ENCODE measurements at regions not wholly inside any gene's neighbourhood (a gene's known extent, or its start where the extent isn't known, plus 50 kb on each side); places are given as distances from the start of the nearest gene placed in this dataset.

DNA sequence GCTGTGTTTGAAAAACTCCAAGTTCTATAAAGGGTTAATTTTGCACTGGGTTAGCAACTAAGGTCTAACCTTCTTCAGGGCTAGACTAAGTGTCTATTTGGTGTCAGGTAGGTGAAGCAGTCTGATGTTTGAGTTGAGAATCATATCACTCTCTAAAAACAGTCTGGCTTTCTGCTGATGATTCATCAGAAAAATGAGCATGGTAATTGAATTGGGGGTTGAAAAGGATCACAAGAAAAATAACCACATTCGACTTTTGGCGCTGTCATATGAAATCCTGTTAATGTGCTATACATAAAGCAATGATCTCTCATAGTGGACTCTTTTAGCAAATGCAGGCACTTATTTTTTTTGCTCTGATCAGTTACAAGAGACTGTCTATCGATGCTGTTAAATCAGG lies 242.2 kb upstream of the AZI2 start:
- Histone ChIP-seq H3K4me2 (ENCODE audit: extremely low read depth, insufficient read depth, low read length) (peak overlapping the region; percentile 66), H3K36me3 (ENCODE audit: control insufficient read depth, insufficient read depth, low read length) (no peaks in the 10 kb centered on the region)

DNA sequence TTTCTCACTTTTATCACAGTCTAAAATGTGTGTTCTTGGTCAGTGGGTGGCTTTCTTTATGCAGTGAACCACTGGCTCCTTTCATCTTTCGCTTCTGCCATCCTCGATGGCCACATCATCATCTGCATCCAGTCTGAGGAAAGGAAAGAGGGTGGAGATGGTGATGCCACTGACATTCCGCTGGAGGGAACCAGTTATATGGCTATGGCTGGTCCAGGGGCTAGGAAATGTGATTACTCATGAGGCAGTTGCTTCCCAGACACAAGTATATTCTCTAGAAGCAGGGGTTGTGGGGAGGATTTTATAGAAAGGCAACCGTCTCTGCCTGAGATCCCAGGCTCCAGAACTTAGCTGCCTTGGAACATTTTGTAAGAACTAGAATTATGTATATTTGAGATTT lies 246.7 kb upstream of the AZI2 start:
- H3K79me2 ChIP-seq (ENCODE audit: control insufficient read depth, insufficient read depth, low read length) = no peaks in the 10 kb centered on the region

More for the DNA sequence above, 242.2 kb upstream of the AZI2 start:
- Histone ChIP-seq H3K79me2 (ENCODE audit: control insufficient read depth, insufficient read depth, low read length) (no peaks in the 10 kb centered on the region), H3K4me1 (ENCODE audit: control insufficient read depth, extremely low read depth, insufficient read depth, low read length) (no peaks in the 10 kb centered on the region), H3K4me3 (replicated peaks in 1 of 4; ENCODE audit: control extremely low read depth in 1 of 4, insufficient read depth in 1 of 4, low read depth in 3 of 4, low read length in 4 of 4) (peak overlapping the region in 1 of 4 experiments; percentile 16), H3K27ac (ENCODE audit: insufficient read depth, low read length) (no peak overlapping the region), H3K9me3 (ENCODE audit: control insufficient read depth, insufficient read depth, low read depth, low read length) (no peaks in the 10 kb centered on the region), H3K9ac (ENCODE audit: insufficient read depth, low read length) (no peak overlapping the region), H4K20me1 (ENCODE audit: control insufficient read depth, extremely low read depth, insufficient read depth, low read length) (no peaks in the 10 kb centered on the region), H3K27me3 (ENCODE audit: control insufficient read depth, insufficient read depth, low read length) (no peaks in the 10 kb centered on the region), H2AFZ (ENCODE audit: low read length) (no peak overlapping the region)
- no peak for TF ChIP-seq EZH2 (IDR thresholded peaks at IDR 0.05; ENCODE audit: low read length, missing control alignments)
- TF ChIP-seq, protein P1, sequence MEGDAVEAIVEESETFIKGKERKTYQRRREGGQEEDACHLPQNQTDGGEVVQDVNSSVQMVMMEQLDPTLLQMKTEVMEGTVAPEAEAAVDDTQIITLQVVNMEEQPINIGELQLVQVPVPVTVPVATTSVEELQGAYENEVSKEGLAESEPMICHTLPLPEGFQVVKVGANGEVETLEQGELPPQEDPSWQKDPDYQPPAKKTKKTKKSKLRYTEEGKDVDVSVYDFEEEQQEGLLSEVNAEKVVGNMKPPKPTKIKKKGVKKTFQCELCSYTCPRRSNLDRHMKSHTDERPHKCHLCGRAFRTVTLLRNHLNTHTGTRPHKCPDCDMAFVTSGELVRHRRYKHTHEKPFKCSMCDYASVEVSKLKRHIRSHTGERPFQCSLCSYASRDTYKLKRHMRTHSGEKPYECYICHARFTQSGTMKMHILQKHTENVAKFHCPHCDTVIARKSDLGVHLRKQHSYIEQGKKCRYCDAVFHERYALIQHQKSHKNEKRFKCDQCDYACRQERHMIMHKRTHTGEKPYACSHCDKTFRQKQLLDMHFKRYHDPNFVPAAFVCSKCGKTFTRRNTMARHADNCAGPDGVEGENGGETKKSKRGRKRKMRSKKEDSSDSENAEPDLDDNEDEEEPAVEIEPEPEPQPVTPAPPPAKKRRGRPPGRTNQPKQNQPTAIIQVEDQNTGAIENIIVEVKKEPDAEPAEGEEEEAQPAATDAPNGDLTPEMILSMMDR (conservative IDR thresholded peaks at IDR 0.05 in 1 of 2, IDR thresholded peaks at IDR 0.05 in 1 of 2; ENCODE audit: low read depth in 1 of 2, low read length in 2 of 2) = no peak
- peak; percentile 9 to 34 for DNase-seq (ENCODE audit: low read depth in 2 of 2)

DNA sequence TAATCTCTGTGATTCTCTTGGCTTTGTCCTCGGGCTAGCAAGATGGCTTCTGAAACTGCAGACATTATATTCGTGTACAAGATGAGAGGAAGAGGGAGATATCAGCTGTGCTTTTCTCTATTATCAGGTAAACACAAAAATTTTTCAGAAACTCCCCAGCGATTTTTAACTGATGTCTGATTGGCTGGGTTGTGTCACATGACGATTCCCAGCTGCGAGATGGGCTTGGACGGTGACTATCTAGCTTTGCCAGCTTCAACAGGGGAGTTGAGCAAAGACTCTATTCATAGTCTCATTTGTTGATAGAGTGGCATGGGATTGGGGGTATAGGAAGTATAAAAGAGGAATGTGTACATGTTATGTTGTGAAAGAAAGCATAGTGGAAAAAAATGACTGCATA lies 248.8 kb upstream of the AZI2 start:
- no peaks in the 10 kb centered on the region for H3K36me3 ChIP-seq (ENCODE audit: control insufficient read depth, insufficient read depth, low read length)
- no peaks in the 10 kb centered on the region for H3K9me3 ChIP-seq (ENCODE audit: control insufficient read depth, insufficient read depth, low read depth, low read length)
- H3K27ac ChIP-seq (ENCODE audit: insufficient read depth, low read length) = no peak overlapping the region
- H2AFZ ChIP-seq (ENCODE audit: low read length) = no peak overlapping the region
- no peak overlapping the region for H3K4me2 ChIP-seq (ENCODE audit: extremely low read depth, insufficient read depth, low read length)
- no peak overlapping the region for H3K4me3 ChIP-seq (replicated peaks in 1 of 4; ENCODE audit: control extremely low read depth in 1 of 4, insufficient read depth in 1 of 4, low read depth in 3 of 4, low read length in 4 of 4)
- no peaks in the 10 kb centered on the region for H3K79me2 ChIP-seq (ENCODE audit: control insufficient read depth, insufficient read depth, low read length)
- H4K20me1 ChIP-seq (ENCODE audit: control insufficient read depth, extremely low read depth, insufficient read depth, low read length) = no peaks in the 10 kb centered on the region
- no peaks in the 10 kb centered on the region for H3K4me1 ChIP-seq (ENCODE audit: control insufficient read depth, extremely low read depth, insufficient read depth, low read length)
- H3K9ac ChIP-seq (ENCODE audit: insufficient read depth, low read length) = no peak overlapping the region
- TF ChIP-seq, protein P1 (conservative IDR thresholded peaks at IDR 0.05 in 1 of 2, IDR thresholded peaks at IDR 0.05 in 1 of 2; ENCODE audit: low read depth in 1 of 2, low read length in 2 of 2) = no peak
- TF ChIP-seq EZH2 (IDR thresholded peaks at IDR 0.05; ENCODE audit: low read length, missing control alignments) = no peak
- no peaks in the 10 kb centered on the region for H3K27me3 ChIP-seq (ENCODE audit: control insufficient read depth, insufficient read depth, low read length)
- no peak for DNase-seq (ENCODE audit: low read depth in 2 of 2)

More for the DNA sequence above, 246.7 kb upstream of the AZI2 start:
- Histone ChIP-seq H3K4me2 (ENCODE audit: extremely low read depth, insufficient read depth, low read length) (no peak overlapping the region), H3K9me3 (ENCODE audit: control insufficient read depth, insufficient read depth, low read depth, low read length) (no peaks in the 10 kb centered on the region), H3K9ac (ENCODE audit: insufficient read depth, low read length) (no peak overlapping the region), H2AFZ (ENCODE audit: low read length) (no peak overlapping the region), H3K27me3 (ENCODE audit: control insufficient read depth, insufficient read depth, low read length) (no peaks in the 10 kb centered on the region), H3K4me1 (ENCODE audit: control insufficient read depth, extremely low read depth, insufficient read depth, low read length) (no peaks in the 10 kb centered on the region), H3K27ac (ENCODE audit: insufficient read depth, low read length) (no peak overlapping the region), H4K20me1 (ENCODE audit: control insufficient read depth, extremely low read depth, insufficient read depth, low read length) (no peaks in the 10 kb centered on the region), H3K4me3 (replicated peaks in 1 of 4; ENCODE audit: control extremely low read depth in 1 of 4, insufficient read depth in 1 of 4, low read depth in 3 of 4, low read length in 4 of 4) (no peak overlapping the region), H3K36me3 (ENCODE audit: control insufficient read depth, insufficient read depth, low read length) (no peaks in the 10 kb centered on the region)
- no peak for DNase-seq (ENCODE audit: low read depth in 2 of 2)
- TF ChIP-seq, protein P1 (conservative IDR thresholded peaks at IDR 0.05 in 1 of 2, IDR thresholded peaks at IDR 0.05 in 1 of 2; ENCODE audit: low read depth in 1 of 2, low read length in 2 of 2) = no peak
- no peak for TF ChIP-seq EZH2 (IDR thresholded peaks at IDR 0.05; ENCODE audit: low read length, missing control alignments)

All from fibroblast of lung (primary cell).